Ovary (tissue), 7 donors: ENCODE measurements at regions not wholly inside any gene's neighbourhood (a gene's known extent, or its start where the extent isn't known, plus 50 kb on each side); places are given as distances from the start of the nearest gene placed in this dataset.

Experiments used
- DNase-seq, 5 donors: peaks; one replicate each; pipeline ENCODE4 v3.0.0-alpha.2; 2019 to 2020
- H3K27ac ChIP-seq, 2 donors: fragments of 200-600 bp; one replicate each; pipeline versions ENCODE4 v1.5.1 to v1.8.0; 2019 to 2022
- H3K27me3 ChIP-seq: fragments of 200-600 bp; one replicate; pipeline ENCODE4 v1.8.0; 2022
- H3K36me3 ChIP-seq: fragments of 200-600 bp; sonication (generic); one replicate; pipeline ENCODE4 v1.5.1; 2019
- H3K4me1 ChIP-seq: one replicate; pipeline ENCODE4 v1.8.1; 2013; ENCODE audit warnings: mild to moderate bottlenecking, moderate library complexity; ENCODE audit not compliant: insufficient read depth
- H3K4me3 ChIP-seq: fragments of 200-600 bp; sonication (generic); one replicate; pipeline ENCODE4 v1.5.1; 2017
- H3K9me3 ChIP-seq, 2 donors: fragments of 200-600 bp in 1 of 2; sonication (generic) in 1 of 2; one replicate each; pipeline versions ENCODE4 v1.5.1 to v1.8.1; 2013 to 2019; ENCODE audit warnings: mild to moderate bottlenecking in 1 of 2, moderate library complexity in 1 of 2
- EP300 ChIP-seq: sonication (generic); formaldehyde crosslinking; IDR thresholded peaks from one replicate; pipeline ENCODE4 v1.6.1; 2017; ENCODE audit warnings: antibody characterized with exemption
- POLR2A ChIP-seq: fragments of 450-650 bp; IDR thresholded peaks from one replicate; pipeline ENCODE4 v1.6.1; 2017; ENCODE audit warnings: antibody characterized with exemption, mild to moderate bottlenecking, moderate library complexity
- WGBS, 3 donors: extraction: QIAGEN DNeasy Blood & Tissue Kit in 1 of 3; methylation state at CpG; one replicate each; pipeline versions ENCODE4 v1.1.5 to v1.1.7; 2013 to 2017; 5-methylcytosine and 5-hydroxymethylcytosine counted together
- intact Hi-C, 4 donors: fragments of 100-400 bp; cut with DNase I; formaldehyde crosslinking; loops; one replicate each; pipeline versions ENCODE4 v1.11.0 to v1.15.1; 2022 to 2023
- TF ChIP-seq, protein P1 (sequence below), 3 donors: fragments of 450-650 bp in 2 of 3; fragments of 200-600 bp in 1 of 3; IDR thresholded peaks; one replicate each; pipeline versions ENCODE4 v1.5.1 to v1.8.0; 2016 to 2022; ENCODE audit warnings: antibody characterized with exemption in 3 of 3, mild to moderate bottlenecking in 1 of 3
- donor health status: DM: no; HTN: no; CAD: no; lungs with moderate emphysema.
- donor health status: DM: no; HTN: no; CAD: no.
- donor health status: Bipolar disorder and iron deficiency.
- donor health status: DM: no; HTN: no; CAD: no.
- donor health status: DM: yes; HTN: yes; CAD: no.

DNA sequence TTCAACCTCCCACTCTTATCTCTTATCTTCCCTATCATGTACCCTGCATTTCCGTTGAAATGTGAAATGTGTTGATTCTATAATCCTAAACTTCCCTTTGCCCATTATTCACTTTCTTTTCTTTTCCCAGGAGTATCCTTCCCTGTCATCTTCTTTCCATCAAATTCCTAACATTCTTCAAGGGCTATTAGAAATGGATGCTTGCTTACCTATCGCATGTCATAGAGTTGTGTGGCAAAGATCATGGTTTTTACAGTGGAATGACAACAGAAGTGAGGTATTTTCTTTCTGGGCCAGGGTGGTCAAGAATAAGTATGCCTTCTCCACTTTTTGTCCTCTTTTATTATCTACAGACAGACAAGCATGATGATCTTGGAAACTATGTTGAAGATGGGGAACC, 124.4 kb upstream of the SLC5A12 start:
- no peaks in the 10 kb centered on the region for H3K36me3 ChIP-seq
- DNase-seq, result no peak
- no peak overlapping the region for H3K4me3 ChIP-seq
- H3K9me3 ChIP-seq, result no peaks in the 10 kb centered on the region
- WGBS, 3 donors, result 40 to 54% (median 50%) methylated on average over 2 of the region's 2 CpGs
- TF ChIP-seq, protein P1, sequence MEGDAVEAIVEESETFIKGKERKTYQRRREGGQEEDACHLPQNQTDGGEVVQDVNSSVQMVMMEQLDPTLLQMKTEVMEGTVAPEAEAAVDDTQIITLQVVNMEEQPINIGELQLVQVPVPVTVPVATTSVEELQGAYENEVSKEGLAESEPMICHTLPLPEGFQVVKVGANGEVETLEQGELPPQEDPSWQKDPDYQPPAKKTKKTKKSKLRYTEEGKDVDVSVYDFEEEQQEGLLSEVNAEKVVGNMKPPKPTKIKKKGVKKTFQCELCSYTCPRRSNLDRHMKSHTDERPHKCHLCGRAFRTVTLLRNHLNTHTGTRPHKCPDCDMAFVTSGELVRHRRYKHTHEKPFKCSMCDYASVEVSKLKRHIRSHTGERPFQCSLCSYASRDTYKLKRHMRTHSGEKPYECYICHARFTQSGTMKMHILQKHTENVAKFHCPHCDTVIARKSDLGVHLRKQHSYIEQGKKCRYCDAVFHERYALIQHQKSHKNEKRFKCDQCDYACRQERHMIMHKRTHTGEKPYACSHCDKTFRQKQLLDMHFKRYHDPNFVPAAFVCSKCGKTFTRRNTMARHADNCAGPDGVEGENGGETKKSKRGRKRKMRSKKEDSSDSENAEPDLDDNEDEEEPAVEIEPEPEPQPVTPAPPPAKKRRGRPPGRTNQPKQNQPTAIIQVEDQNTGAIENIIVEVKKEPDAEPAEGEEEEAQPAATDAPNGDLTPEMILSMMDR (IDR thresholded peaks at IDR 0.05), result no peak
- TF ChIP-seq POLR2A (no peak), EP300 (no peak)
- H3K4me1 ChIP-seq, result no peaks in the 10 kb centered on the region
- H3K27ac ChIP-seq, result no peak overlapping the region
- no peaks in the 10 kb centered on the region for H3K27me3 ChIP-seq
- intact Hi-C loops, result no loop called here

DNA sequence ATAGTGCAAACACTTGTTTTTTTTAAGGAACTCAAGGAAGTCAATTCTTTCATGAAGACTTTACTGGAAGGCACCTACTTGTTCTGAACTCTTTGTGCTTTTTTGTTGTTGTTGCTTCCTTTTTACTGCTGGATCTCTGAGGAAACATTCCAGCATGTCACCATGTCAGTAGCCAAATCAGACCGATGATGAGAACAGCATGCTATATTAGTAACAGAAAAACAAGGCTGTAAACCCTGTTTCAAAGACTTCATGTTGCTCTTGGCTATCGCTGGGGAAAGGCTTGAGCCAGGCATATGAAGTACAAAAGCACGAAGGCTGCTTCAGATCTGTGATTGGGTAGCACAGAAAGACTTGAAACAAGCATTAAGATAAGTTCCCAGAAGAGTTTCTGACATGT, 125.6 kb upstream of the SLC5A12 start:
- DNase-seq, result no peak
- TF ChIP-seq EP300 (no peak), POLR2A (no peak)
- TF ChIP-seq, protein P1 (IDR thresholded peaks at IDR 0.05), result no peak
- 39 to 71% (median 61%) methylated on average over 3 of the region's 3 CpGs for WGBS, 3 donors
- no peak overlapping the region for H3K4me3 ChIP-seq
- H3K9me3 ChIP-seq, result no peaks in the 10 kb centered on the region
- H3K36me3 ChIP-seq, result no peaks in the 10 kb centered on the region
- intact Hi-C loops, result no loop called here
- no peak overlapping the region for H3K27ac ChIP-seq
- no peaks in the 10 kb centered on the region for H3K4me1 ChIP-seq
- no peaks in the 10 kb centered on the region for H3K27me3 ChIP-seq

DNA sequence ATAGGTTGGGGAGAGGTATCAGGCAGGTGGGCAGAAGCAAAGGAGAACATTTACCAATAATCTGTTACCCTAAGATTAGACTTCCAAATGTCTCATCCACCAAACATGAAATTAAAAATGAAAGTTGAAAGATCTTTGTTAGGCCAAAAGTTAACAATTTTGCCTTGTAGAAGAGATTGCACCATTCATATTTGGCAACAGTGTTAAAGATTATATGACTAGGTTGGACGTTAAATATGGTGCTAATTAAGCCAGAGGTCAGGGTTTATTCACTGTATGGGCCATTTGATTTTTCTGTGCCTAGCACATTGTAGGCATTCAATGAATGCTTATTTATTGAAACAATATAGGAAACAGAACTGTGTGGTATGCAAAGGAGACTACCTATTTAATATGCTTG, 126.1 kb upstream of the SLC5A12 start:
- no peaks in the 10 kb centered on the region for H3K4me1 ChIP-seq
- no peak overlapping the region for H3K27ac ChIP-seq
- H3K36me3 ChIP-seq, result no peaks in the 10 kb centered on the region
- intact Hi-C loops, result no loop called here
- H3K9me3 ChIP-seq, result no peaks in the 10 kb centered on the region
- H3K27me3 ChIP-seq, result no peaks in the 10 kb centered on the region
- H3K4me3 ChIP-seq, result no peak overlapping the region
- 40 to 54% (median 41%) methylated on average over 1 of the region's 1 CpG for WGBS, 3 donors
- TF ChIP-seq EP300 (no peak), POLR2A (no peak)
- TF ChIP-seq, protein P1 (IDR thresholded peaks at IDR 0.05), result no peak
- DNase-seq, result no peak

DNA sequence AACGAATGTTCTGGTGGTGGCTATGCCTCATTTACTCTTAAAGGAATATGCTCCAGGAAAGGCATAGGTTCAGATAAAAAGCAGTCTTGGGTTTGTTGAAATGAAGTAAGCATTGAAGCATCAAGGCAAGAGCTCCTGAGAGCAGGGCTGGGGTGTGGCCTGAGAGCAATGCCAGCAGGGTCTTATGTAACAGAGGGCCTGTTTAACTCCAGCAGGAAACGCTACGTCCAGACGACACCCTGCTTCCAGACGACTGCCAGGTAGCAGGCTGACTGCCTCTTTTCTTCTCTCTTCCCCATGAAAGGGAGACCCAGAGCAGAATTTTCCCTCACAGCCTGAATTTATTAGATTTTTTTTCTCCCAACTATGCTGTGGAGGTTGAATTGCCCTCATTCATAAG, 127.2 kb upstream of the SLC5A12 start:
- H3K36me3 ChIP-seq, result no peaks in the 10 kb centered on the region
- TF ChIP-seq POLR2A (no peak), EP300 (no peak)
- TF ChIP-seq, protein P1 (IDR thresholded peaks at IDR 0.05), result no peak
- 61 to 81% (median 64%) methylated on average over 5 of the region's 5 CpGs for WGBS, 3 donors
- intact Hi-C loops, result no loop called here
- H3K4me3 ChIP-seq, result no peak overlapping the region
- H3K27ac ChIP-seq, result no peak overlapping the region
- peak in 1 of 5 donors; percentile 29 for DNase-seq
- no peaks in the 10 kb centered on the region for H3K4me1 ChIP-seq
- H3K27me3 ChIP-seq, result no peaks in the 10 kb centered on the region
- H3K9me3 ChIP-seq, result no peaks in the 10 kb centered on the region

DNA sequence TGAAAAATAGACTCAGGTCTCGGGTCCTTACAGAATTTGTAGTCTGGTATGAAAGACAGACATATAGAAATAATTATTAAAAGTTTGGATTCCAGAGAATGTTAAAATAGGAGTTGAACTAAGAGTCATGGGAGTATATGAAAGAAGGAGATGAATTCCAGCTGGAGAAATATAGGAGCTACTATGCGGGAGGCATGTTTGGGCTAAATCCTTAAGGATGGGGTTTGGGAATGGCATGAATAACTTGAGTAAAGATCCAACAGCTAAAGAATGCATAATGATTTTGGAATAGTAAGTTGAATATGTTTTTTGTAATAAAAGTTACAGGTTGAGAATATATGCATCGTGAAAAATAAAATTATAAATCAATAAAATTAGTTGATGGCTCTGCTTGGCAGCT, 129.4 kb upstream of the SLC5A12 start:
- TF ChIP-seq POLR2A (no peak), EP300 (no peak)
- TF ChIP-seq, protein P1 (IDR thresholded peaks at IDR 0.05), result no peak
- no peak overlapping the region for H3K27ac ChIP-seq
- no peaks in the 10 kb centered on the region for H3K4me1 ChIP-seq
- intact Hi-C loops, result no loop called here
- WGBS, 3 donors, result 83 to 93% (median 92%) methylated on average over 3 of the region's 3 CpGs
- no peaks in the 10 kb centered on the region for H3K36me3 ChIP-seq
- no peaks in the 10 kb centered on the region for H3K27me3 ChIP-seq
- H3K4me3 ChIP-seq, result no peak overlapping the region
- H3K9me3 ChIP-seq, result no peaks in the 10 kb centered on the region
- DNase-seq, result no peak
